ENCODE measurements at regions not wholly inside any gene's neighbourhood (a gene's known extent, or its start where the extent isn't known, plus 50 kb on each side); places are given as distances from the start of the nearest gene placed in this dataset.

DNA sequence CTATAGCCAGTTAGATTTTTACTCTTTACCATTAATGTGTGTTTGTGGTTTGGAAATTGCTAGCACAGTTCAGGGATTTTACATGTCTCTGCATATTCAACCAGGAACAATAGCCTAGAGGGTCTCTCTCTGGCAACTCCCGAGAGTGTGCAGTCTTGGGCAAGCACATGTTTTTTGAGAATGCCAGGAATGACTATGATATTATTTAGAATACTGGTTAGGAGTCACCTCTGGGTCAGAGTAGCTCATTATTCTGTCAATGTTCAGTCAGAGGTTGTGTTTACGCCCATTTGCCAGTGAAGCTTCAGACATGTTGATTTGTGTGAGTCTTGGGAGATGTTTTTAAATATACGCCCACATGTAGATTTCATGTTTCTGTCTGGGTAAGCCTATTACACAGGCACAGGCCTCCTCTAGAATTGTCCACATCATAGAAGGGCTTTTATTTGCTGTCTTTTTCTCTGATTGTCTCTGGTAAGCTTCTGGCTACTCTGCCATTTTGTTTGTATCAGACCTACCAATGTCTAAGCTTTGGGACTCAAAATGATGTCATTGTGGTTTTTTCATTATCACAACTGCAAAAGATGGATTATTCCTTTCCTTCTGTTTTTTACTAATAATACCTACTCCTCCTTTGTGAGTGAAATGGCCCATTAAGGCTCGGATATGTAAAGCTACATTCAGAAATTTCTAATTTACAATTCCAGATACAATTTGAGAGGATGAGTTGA, 203.1 kb upstream of the PPFIA2 start:
- Histone ChIP-seq H3K79me2 (ENCODE audit: insufficient read depth, low read depth) (no peaks in the 10 kb centered on the region), H4K20me1 (ENCODE audit: insufficient read depth) (no peaks in the 10 kb centered on the region), H2AFZ (ENCODE audit: low read depth) (no peak overlapping the region), H3K27me3 (ENCODE audit: insufficient read depth, low read depth) (no peaks in the 10 kb centered on the region), H3K27ac (no peak overlapping the region), H3K4me3 (IDR thresholded peaks at IDR 0.05; ENCODE audit: insufficient read depth, low read depth, low read length) (no peak overlapping the region), H3K36me3 (ENCODE audit: insufficient read depth) (no peaks in the 10 kb centered on the region), H3K9ac (no peak overlapping the region), H3K4me1 (ENCODE audit: low read depth, poor library complexity, severe bottlenecking) (no peaks in the 10 kb centered on the region), H3K4me2 (no peak overlapping the region)
- TF ChIP-seq, protein P1, sequence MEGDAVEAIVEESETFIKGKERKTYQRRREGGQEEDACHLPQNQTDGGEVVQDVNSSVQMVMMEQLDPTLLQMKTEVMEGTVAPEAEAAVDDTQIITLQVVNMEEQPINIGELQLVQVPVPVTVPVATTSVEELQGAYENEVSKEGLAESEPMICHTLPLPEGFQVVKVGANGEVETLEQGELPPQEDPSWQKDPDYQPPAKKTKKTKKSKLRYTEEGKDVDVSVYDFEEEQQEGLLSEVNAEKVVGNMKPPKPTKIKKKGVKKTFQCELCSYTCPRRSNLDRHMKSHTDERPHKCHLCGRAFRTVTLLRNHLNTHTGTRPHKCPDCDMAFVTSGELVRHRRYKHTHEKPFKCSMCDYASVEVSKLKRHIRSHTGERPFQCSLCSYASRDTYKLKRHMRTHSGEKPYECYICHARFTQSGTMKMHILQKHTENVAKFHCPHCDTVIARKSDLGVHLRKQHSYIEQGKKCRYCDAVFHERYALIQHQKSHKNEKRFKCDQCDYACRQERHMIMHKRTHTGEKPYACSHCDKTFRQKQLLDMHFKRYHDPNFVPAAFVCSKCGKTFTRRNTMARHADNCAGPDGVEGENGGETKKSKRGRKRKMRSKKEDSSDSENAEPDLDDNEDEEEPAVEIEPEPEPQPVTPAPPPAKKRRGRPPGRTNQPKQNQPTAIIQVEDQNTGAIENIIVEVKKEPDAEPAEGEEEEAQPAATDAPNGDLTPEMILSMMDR (conservative IDR thresholded peaks at IDR 0.05; ENCODE audit: low read depth, low read length), result no peak

DNA sequence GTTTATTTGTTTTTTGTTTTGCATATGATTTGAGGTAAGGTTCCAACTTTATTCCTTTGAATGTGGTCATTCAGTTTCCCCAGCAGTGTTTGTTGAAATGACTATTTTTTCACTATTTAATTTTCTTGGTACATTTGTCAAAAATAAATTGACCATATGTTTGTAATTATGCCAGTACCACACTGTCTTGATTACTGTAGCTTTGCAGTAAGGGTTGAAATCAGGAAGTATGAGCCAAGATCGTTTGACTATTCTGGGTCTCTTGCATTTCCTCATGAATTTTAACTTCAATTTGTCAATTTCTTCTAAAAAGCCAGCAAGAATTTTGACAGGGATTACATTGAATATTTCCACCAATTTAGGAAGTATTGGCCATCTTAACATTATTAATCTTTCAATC, 199.3 kb upstream of the PPFIA2 start:
- Histone ChIP-seq H3K79me2 (ENCODE audit: insufficient read depth, low read depth) (no peaks in the 10 kb centered on the region), H3K4me1 (ENCODE audit: low read depth, poor library complexity, severe bottlenecking) (no peaks in the 10 kb centered on the region), H3K4me2 (no peak overlapping the region), H4K20me1 (ENCODE audit: insufficient read depth) (no peaks in the 10 kb centered on the region), H3K9ac (no peak overlapping the region), H3K27me3 (ENCODE audit: insufficient read depth, low read depth) (no peaks in the 10 kb centered on the region), H3K36me3 (ENCODE audit: insufficient read depth) (no peaks in the 10 kb centered on the region), H3K4me3 (IDR thresholded peaks at IDR 0.05; ENCODE audit: insufficient read depth, low read depth, low read length) (no peak overlapping the region), H2AFZ (ENCODE audit: low read depth) (no peak overlapping the region), H3K27ac (no peak overlapping the region)
- TF ChIP-seq, protein P1 (conservative IDR thresholded peaks at IDR 0.05; ENCODE audit: low read depth, low read length), result no peak

DNA sequence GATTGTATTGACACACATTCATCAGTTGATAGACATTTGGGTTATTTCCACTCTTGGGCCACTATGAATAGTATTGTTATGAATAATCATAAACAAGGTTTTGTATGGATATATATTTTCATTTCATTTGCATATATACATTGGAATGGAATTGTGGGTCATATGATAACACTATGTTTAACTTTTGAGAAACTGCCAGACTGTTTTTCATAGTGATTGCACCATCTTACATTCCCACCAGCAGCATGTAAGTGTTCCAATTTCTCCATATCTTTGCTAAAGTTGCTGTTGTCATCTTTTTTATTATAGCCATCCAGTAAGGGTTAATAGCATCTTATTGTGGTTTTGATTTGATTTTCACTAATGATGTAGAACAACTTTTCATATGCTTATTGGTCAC, 198.5 kb upstream of the PPFIA2 start:
- H4K20me1 ChIP-seq (ENCODE audit: insufficient read depth), result no peaks in the 10 kb centered on the region
- H2AFZ ChIP-seq (ENCODE audit: low read depth), result no peak overlapping the region
- H3K4me2 ChIP-seq, result no peak overlapping the region
- no peaks in the 10 kb centered on the region for H3K36me3 ChIP-seq (ENCODE audit: insufficient read depth)
- H3K4me3 ChIP-seq (IDR thresholded peaks at IDR 0.05; ENCODE audit: insufficient read depth, low read depth, low read length), result no peak overlapping the region
- H3K79me2 ChIP-seq (ENCODE audit: insufficient read depth, low read depth), result no peaks in the 10 kb centered on the region
- no peaks in the 10 kb centered on the region for H3K27me3 ChIP-seq (ENCODE audit: insufficient read depth, low read depth)
- no peak overlapping the region for H3K27ac ChIP-seq
- TF ChIP-seq, protein P1 (conservative IDR thresholded peaks at IDR 0.05; ENCODE audit: low read depth, low read length), result no peak
- H3K4me1 ChIP-seq (ENCODE audit: low read depth, poor library complexity, severe bottlenecking), result no peaks in the 10 kb centered on the region
- H3K9ac ChIP-seq, result no peak overlapping the region

DNA sequence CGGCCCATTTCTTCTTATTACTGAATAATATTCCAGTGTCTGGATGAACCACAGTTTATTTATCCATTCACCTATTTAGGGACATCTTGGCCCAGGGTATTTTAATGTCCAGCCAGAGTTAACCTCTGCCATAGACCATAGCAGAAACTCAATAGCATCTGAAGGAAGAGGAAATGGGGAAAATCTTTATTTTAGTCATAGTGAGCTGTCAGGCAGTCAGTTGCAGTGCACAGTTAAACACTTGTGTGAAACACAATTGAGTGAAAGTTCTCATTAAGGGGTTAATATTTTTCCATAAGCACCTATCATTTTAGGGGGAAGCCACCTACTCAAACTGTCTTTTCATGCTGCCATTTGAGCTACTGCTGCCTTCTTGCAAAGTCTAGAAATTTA, 197.3 kb upstream of the PPFIA2 start:
- H4K20me1 ChIP-seq (ENCODE audit: insufficient read depth), result no peaks in the 10 kb centered on the region
- H3K4me3 ChIP-seq (IDR thresholded peaks at IDR 0.05; ENCODE audit: insufficient read depth, low read depth, low read length), result no peak overlapping the region
- H3K27me3 ChIP-seq (ENCODE audit: insufficient read depth, low read depth), result no peaks in the 10 kb centered on the region
- H3K27ac ChIP-seq, result no peak overlapping the region
- no peak overlapping the region for H2AFZ ChIP-seq (ENCODE audit: low read depth)
- no peaks in the 10 kb centered on the region for H3K4me1 ChIP-seq (ENCODE audit: low read depth, poor library complexity, severe bottlenecking)
- no peak overlapping the region for H3K4me2 ChIP-seq
- TF ChIP-seq, protein P1 (conservative IDR thresholded peaks at IDR 0.05; ENCODE audit: low read depth, low read length), result no peak
- no peak overlapping the region for H3K9ac ChIP-seq
- H3K36me3 ChIP-seq (ENCODE audit: insufficient read depth), result no peaks in the 10 kb centered on the region
- H3K79me2 ChIP-seq (ENCODE audit: insufficient read depth, low read depth), result no peaks in the 10 kb centered on the region

Measured in KMS-11 (cell line).